ENCODE measurements at regions not wholly inside any gene's neighbourhood (a gene's known extent, or its start where the extent isn't known, plus 50 kb on each side); places are given as distances from the start of the nearest gene placed in this dataset.

GRCh38 chr5:68551436-68551835, 335.9 kb downstream of the PIK3R1 start:
- TF ChIP-seq CTCF (conservative IDR thresholded peaks at IDR 0.05; ENCODE audit: low read depth, low read length) (no peak), EZH2 (IDR thresholded peaks at IDR 0.05; ENCODE audit: borderline replicate concordance, low read depth, low read length, poor library complexity, severe bottlenecking) (no peak)

Data from A673 (cell line).